GM18868 (cell line): ENCODE measurements at regions not wholly inside any gene's neighbourhood (a gene's known extent, or its start where the extent isn't known, plus 50 kb on each side); places are given as distances from the start of the nearest gene placed in this dataset.

Experiments
- ATAC-seq: cut with Tn5 transposase; IDR thresholded peaks from one replicate; pipeline ENCODE4 v1.9.1; 2021; ENCODE audit warnings: mild to moderate bottlenecking, moderate library complexity; ENCODE audit not compliant: unreplicated experiment

GRCh38 chr3:71858503-71859122, 73.7 kb upstream of the PROK2 start:
- no peak for ATAC-seq

DNA sequence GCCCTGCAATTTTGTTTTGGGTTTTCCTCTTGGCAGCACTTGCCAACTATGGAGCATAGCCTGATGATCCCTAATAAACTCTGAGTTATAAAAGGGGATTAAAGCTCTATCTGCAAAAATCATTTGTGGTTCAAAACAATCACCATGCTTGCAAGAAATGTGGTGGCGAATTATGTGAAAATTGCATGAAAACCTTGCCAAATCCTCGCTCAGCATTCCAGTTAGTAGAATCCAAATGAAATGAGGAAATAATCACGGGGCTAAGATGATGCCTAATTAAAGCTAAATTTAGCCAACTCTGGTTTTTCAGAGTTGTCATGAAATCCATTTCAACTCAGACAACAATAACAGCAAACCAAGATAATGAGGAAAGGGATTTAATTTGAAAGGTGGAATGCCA, 73.0 kb upstream of the PROK2 start:
- ATAC-seq = no peak

DNA sequence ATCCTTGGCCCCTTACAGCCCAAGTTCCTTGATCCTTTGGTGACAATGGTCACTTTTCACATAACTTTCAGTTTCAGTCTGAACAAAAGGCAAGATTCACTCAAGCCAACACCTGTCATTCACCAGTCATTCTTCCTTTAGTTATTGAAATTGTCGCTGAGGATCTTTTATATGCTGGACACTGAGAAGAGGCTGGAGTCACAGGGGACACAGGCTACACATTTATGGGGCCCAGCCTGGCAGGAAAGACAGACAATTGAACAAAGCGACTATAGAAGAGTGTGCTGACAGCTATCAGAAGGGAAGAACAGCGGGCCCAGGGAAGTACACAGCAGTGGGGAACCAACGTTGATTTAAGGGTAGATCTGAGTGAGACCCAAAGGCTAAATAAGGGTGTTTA, 69.8 kb upstream of the PROK2 start:
- ATAC-seq = no peak

GRCh38 chr3:71854096-71854495, 69.1 kb upstream of the PROK2 start:
- no peak for ATAC-seq

- ATAC-seq = no peak
Observed at GRCh38 chr3:71851878-71852277, 66.9 kb upstream of the PROK2 start.

- ATAC-seq = no peak
Observed at GRCh38 chr3:71850654-71851053, 65.7 kb upstream of the PROK2 start.

GRCh38 chr3:71849681-71850080, 64.7 kb upstream of the PROK2 start:
- ATAC-seq = no peak

GRCh38 chr3:71847794-71848193, 62.8 kb upstream of the PROK2 start:
- ATAC-seq = no peak

GRCh38 chr3:71846185-71846584, 61.2 kb upstream of the PROK2 start:
- no peak for ATAC-seq

DNA sequence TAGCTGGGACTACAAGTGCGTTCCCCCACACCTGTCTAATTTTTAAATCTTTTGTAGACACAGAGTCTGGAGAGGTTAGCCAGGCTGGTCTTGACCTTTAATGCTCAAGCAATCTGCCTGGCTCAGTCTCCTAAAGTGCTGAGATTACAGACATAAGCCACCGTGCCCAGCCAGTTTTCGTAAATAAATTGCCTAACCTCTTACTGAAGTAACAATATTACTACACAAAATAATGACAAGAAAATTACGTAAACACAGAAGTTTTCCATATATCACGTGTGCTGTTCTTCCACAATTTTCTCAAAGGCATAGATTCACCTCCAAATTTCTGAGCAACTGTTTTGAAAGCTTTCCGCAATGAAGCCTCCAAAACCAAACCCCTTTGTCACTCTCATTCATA, 58.1 kb upstream of the PROK2 start:
- no peak for ATAC-seq

- no peak for ATAC-seq
Observed at GRCh38 chr3:71838406-71838805, 53.5 kb upstream of the PROK2 start.
